ENCODE measurements at regions not wholly inside any gene's neighbourhood (a gene's known extent, or its start where the extent isn't known, plus 50 kb on each side); places are given as distances from the start of the nearest gene placed in this dataset.

GRCh38 chr10:23556727-23557440, 118.0 kb downstream of the OTUD1 start:
- ATAC-seq = no peak

GRCh38 chr10:23557777-23558176, 118.9 kb downstream of the OTUD1 start:
- Histone ChIP-seq H3K4me3 (no peak overlapping the region), H3K27me3 (no peaks in the 10 kb centered on the region), H3K27ac (no peak overlapping the region), H3K9me3 (peaks cover 5% of the 10 kb centered on the region), H3K4me1 (no peaks in the 10 kb centered on the region), H3K36me3 (no peaks in the 10 kb centered on the region)
- intact Hi-C loops (cut with DNase I) = no loop called here
- DNase-seq (no peak), ATAC-seq (no peak)
- TF ChIP-seq CTCF (IDR thresholded peaks at IDR 0.05) = no peak

More at GRCh38 chr10:23556727-23557440, 118.0 kb downstream of the OTUD1 start:
- no peak for DNase-seq
- no peaks in the 10 kb centered on the region for H3K27me3 ChIP-seq
- H3K4me3 ChIP-seq = no peak overlapping the region
- intact Hi-C loops (cut with DNase I) = no loop called here
- no peak for TF ChIP-seq CTCF (IDR thresholded peaks at IDR 0.05)
- no peak overlapping the region for H3K27ac ChIP-seq
- no peaks in the 10 kb centered on the region for H3K9me3 ChIP-seq
- H3K36me3 ChIP-seq = no peaks in the 10 kb centered on the region
- H3K4me1 ChIP-seq = no peaks in the 10 kb centered on the region

GRCh38 chr10:23558361-23558799, 119.5 kb downstream of the OTUD1 start:
- ATAC-seq (no peak), DNase-seq (no peak)
- TF ChIP-seq CTCF (IDR thresholded peaks at IDR 0.05) = no peak
- Histone ChIP-seq H3K4me1 (no peaks in the 10 kb centered on the region), H3K36me3 (no peaks in the 10 kb centered on the region), H3K27ac (no peak overlapping the region), H3K27me3 (no peaks in the 10 kb centered on the region), H3K4me3 (no peak overlapping the region), H3K9me3 (peaks cover 5% of the 10 kb centered on the region)
- intact Hi-C loops (cut with DNase I) = no loop called here

GRCh38 chr10:23568996-23569395, 130.1 kb downstream of the OTUD1 start:
- H3K27ac ChIP-seq = no peak overlapping the region
- no peaks in the 10 kb centered on the region for H3K27me3 ChIP-seq
- intact Hi-C loops (cut with DNase I) = no loop called here
- no peaks in the 10 kb centered on the region for H3K4me1 ChIP-seq
- no peak overlapping the region for H3K4me3 ChIP-seq
- no peak for DNase-seq
- no peaks in the 10 kb centered on the region for H3K36me3 ChIP-seq
- peaks cover 6% of the 10 kb centered on the region for H3K9me3 ChIP-seq
- ATAC-seq = no peak
- no peak for TF ChIP-seq CTCF (IDR thresholded peaks at IDR 0.05)

GRCh38 chr10:23571884-23572283, 133.0 kb downstream of the OTUD1 start:
- TF ChIP-seq CTCF (IDR thresholded peaks at IDR 0.05) = no peak
- no peak overlapping the region for H3K27ac ChIP-seq
- H3K9me3 ChIP-seq = peaks cover 6% of the 10 kb centered on the region
- no peak overlapping the region for H3K4me3 ChIP-seq
- ATAC-seq (no peak), DNase-seq (no peak)
- no peaks in the 10 kb centered on the region for H3K4me1 ChIP-seq
- H3K36me3 ChIP-seq = no peaks in the 10 kb centered on the region
- no peaks in the 10 kb centered on the region for H3K27me3 ChIP-seq
- intact Hi-C loops (cut with DNase I) = no loop called here

Measured in upper lobe of right lung (tissue), 1 donor.